Body of pancreas (tissue), 4 donors: ENCODE measurements at regions not wholly inside any gene's neighbourhood (a gene's known extent, or its start where the extent isn't known, plus 50 kb on each side); places are given as distances from the start of the nearest gene placed in this dataset.

Experiments used
- CTCF ChIP-seq, 7 experiments: fragments of 450-650 bp in 4 of 7; fragments of 200-600 bp in 3 of 7; sonication (generic) in 3 of 7; IDR thresholded peaks; one replicate each; pipeline ENCODE4 v1.5.1; 2016 to 2019; ENCODE audit warnings: antibody characterized with exemption in 7 of 7
- POLR2A ChIP-seq, 3 donors: fragments of 450-650 bp; IDR thresholded peaks; one replicate each; pipeline ENCODE4 v1.6.1; 2016; ENCODE audit warnings: antibody characterized with exemption in 3 of 3, mild to moderate bottlenecking in 2 of 3

GRCh38 chr10:4177791-4178190 lies 392.8 kb upstream of the KLF6 start:
- no peak for TF ChIP-seq CTCF (IDR thresholded peaks at IDR 0.05)
- no peak for TF ChIP-seq POLR2A (IDR thresholded peaks at IDR 0.05)
